ENCODE measurements at regions not wholly inside any gene's neighbourhood (a gene's known extent, or its start where the extent isn't known, plus 50 kb on each side); places are given as distances from the start of the nearest gene placed in this dataset.

DNA sequence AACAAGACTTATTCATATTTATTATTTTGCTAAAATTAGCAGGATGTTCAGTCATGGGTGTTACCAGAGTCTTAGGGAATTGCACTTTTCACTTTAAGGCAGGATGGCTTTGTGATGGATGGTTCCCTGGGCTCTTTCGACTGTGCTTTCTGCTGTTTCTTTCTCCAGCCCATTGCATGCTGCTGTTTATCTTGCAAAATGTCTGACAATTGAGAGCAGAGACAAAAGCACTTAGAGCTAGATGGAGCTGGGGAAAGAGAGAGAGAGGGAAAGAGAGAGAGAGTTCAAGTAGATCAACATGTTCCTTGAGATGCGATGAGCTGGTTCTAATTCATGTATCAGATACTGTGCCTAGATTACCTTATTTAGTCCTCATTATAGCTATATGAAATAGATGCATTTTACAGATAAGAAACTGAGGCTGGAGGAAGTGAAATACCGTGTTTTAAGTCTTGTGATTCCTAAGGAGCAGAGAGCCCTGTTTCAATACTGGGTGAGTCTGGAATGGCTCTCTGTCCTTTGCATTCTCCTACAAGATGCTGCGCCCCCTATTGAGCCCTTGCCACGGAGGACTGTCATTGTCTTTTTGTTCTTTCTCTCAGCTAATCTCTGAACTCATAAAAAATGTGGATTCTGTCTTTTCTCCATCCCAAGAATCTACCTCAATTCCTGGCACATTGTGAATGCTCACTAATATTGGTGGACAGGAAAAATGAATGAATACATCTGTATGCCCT is 227.9 kb downstream of the ALG10B start:
- H3K79me2 ChIP-seq (ENCODE audit: insufficient read depth, low read length): no peaks in the 10 kb centered on the region
- no peaks in the 10 kb centered on the region for H3F3A ChIP-seq (ENCODE audit: insufficient read depth, low read length)
- H4K20me1 ChIP-seq (ENCODE audit: insufficient read depth, low read length): no peaks in the 10 kb centered on the region
- TF ChIP-seq, protein P1, sequence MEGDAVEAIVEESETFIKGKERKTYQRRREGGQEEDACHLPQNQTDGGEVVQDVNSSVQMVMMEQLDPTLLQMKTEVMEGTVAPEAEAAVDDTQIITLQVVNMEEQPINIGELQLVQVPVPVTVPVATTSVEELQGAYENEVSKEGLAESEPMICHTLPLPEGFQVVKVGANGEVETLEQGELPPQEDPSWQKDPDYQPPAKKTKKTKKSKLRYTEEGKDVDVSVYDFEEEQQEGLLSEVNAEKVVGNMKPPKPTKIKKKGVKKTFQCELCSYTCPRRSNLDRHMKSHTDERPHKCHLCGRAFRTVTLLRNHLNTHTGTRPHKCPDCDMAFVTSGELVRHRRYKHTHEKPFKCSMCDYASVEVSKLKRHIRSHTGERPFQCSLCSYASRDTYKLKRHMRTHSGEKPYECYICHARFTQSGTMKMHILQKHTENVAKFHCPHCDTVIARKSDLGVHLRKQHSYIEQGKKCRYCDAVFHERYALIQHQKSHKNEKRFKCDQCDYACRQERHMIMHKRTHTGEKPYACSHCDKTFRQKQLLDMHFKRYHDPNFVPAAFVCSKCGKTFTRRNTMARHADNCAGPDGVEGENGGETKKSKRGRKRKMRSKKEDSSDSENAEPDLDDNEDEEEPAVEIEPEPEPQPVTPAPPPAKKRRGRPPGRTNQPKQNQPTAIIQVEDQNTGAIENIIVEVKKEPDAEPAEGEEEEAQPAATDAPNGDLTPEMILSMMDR (IDR thresholded peaks at IDR 0.05; ENCODE audit: low read length): peak; percentile 29; the same call in 1 of the 2 replicates
- no peak for TF ChIP-seq EZH2 (IDR thresholded peaks at IDR 0.05; ENCODE audit: borderline replicate concordance, low read length)
- H3K4me2 ChIP-seq (ENCODE audit: low read length): no peak overlapping the region
- no peak overlapping the region for H2AFZ ChIP-seq (ENCODE audit: low read length)
- no peaks in the 10 kb centered on the region for H3K9me3 ChIP-seq (ENCODE audit: low read length)
- no peaks in the 10 kb centered on the region for H3K27me3 ChIP-seq (ENCODE audit: insufficient read depth, low read length)
- no peak overlapping the region for H3K27ac ChIP-seq (ENCODE audit: low read depth, low read length, poor library complexity, severe bottlenecking)
- H3K9ac ChIP-seq (ENCODE audit: low read length): no peak overlapping the region
- no peaks in the 10 kb centered on the region for H3K9me2 ChIP-seq (ENCODE audit: low read depth, low read length)
- no peak overlapping the region for H3K4me3 ChIP-seq (ENCODE audit: low read depth, low read length, poor library complexity, severe bottlenecking)
- H3K4me1 ChIP-seq (ENCODE audit: insufficient read depth, low read length, severe bottlenecking): no peaks in the 10 kb centered on the region
- H3K36me3 ChIP-seq (ENCODE audit: insufficient read depth, low read length): no peaks in the 10 kb centered on the region

DNA sequence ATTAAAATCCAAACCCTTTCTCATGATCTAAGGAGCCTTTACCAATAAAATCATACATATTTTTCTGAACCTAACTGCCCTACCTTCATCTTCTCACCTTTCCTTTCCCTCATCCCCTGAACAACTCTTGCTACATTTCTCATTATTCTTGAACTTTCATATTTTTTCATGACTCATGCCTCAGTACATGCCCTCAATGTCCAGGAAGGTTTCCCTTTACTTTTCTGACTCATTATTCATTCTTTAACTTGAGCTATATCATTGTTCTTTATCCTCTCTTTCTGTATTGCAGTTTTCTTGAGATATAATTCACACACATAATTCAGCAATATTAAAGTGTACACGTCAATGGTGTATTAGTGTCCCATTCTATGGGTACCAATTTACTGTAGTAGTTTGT is 231.0 kb downstream of the ALG10B start:
- Histone ChIP-seq H3K27ac (ENCODE audit: low read depth, low read length, poor library complexity, severe bottlenecking) (no peak overlapping the region), H4K20me1 (ENCODE audit: insufficient read depth, low read length) (no peaks in the 10 kb centered on the region), H3K9me3 (ENCODE audit: low read length) (no peaks in the 10 kb centered on the region), H3F3A (ENCODE audit: insufficient read depth, low read length) (no peaks in the 10 kb centered on the region), H3K4me2 (ENCODE audit: low read length) (no peak overlapping the region), H3K9me2 (ENCODE audit: low read depth, low read length) (no peaks in the 10 kb centered on the region), H2AFZ (ENCODE audit: low read length) (no peak overlapping the region), H3K79me2 (ENCODE audit: insufficient read depth, low read length) (no peaks in the 10 kb centered on the region), H3K27me3 (ENCODE audit: insufficient read depth, low read length) (no peaks in the 10 kb centered on the region), H3K4me1 (ENCODE audit: insufficient read depth, low read length, severe bottlenecking) (no peaks in the 10 kb centered on the region), H3K9ac (ENCODE audit: low read length) (no peak overlapping the region), H3K4me3 (ENCODE audit: low read depth, low read length, poor library complexity, severe bottlenecking) (no peak overlapping the region), H3K36me3 (ENCODE audit: insufficient read depth, low read length) (no peaks in the 10 kb centered on the region)
- no peak for TF ChIP-seq EZH2 (IDR thresholded peaks at IDR 0.05; ENCODE audit: borderline replicate concordance, low read length)
- TF ChIP-seq, protein P1 (IDR thresholded peaks at IDR 0.05; ENCODE audit: low read length): no peak

DNA sequence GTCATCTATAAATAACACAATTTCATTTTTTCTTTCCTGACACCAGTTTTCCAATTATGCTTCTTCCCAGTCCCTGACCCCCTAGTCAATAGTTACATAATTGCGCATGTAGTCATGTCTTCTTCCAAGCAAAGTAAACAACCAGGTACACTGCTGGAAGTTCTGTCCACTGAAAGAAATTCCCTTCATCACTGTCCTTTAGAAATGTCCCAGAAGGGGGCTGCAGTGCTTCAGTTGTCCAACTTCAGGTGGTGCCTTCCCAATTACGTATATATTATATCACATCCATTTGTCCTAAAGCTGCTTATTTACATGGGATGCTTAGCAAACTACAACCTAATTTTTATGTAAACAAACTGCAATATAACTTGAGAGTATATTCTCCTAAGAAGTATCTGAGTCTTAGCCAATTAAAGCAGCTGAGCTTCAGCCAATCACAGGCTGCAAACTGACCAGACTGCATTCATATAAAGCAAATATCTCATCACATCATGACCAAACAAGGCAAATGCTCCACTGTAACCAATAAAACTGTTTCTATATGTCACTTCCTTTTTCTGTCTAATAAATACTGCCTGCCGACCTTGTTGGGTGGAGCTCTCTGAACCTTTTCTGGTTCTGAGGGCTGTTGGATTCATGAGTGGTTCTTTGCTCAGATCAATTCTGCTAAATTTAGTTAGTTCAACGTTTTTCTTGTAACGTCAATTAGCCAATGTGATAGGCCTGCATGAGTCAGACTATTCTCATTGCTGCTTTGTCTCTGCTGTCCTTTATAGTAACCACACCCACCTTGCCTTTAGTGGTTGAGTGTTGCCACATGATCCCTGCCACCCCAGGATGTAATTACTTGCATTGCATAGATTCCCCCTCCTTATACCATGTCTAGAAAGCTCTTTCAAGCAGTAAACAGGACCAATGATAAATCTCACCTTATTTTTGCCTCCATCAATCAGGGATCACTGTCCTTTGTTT is 239.3 kb downstream of the ALG10B start:
- no peak overlapping the region for H3K9ac ChIP-seq (ENCODE audit: low read length)
- H3K9me3 ChIP-seq (ENCODE audit: low read length): no peaks in the 10 kb centered on the region
- no peaks in the 10 kb centered on the region for H3F3A ChIP-seq (ENCODE audit: insufficient read depth, low read length)
- no peaks in the 10 kb centered on the region for H3K9me2 ChIP-seq (ENCODE audit: low read depth, low read length)
- no peak overlapping the region for H2AFZ ChIP-seq (ENCODE audit: low read length)
- no peaks in the 10 kb centered on the region for H3K79me2 ChIP-seq (ENCODE audit: insufficient read depth, low read length)
- no peak overlapping the region for H3K4me2 ChIP-seq (ENCODE audit: low read length)
- TF ChIP-seq, protein P1 (IDR thresholded peaks at IDR 0.05; ENCODE audit: low read length): no peak
- TF ChIP-seq EZH2 (IDR thresholded peaks at IDR 0.05; ENCODE audit: borderline replicate concordance, low read length): no peak
- H3K4me1 ChIP-seq (ENCODE audit: insufficient read depth, low read length, severe bottlenecking): no peaks in the 10 kb centered on the region
- no peaks in the 10 kb centered on the region for H4K20me1 ChIP-seq (ENCODE audit: insufficient read depth, low read length)
- no peaks in the 10 kb centered on the region for H3K36me3 ChIP-seq (ENCODE audit: insufficient read depth, low read length)
- no peak overlapping the region for H3K27ac ChIP-seq (ENCODE audit: low read depth, low read length, poor library complexity, severe bottlenecking)
- H3K27me3 ChIP-seq (ENCODE audit: insufficient read depth, low read length): no peaks in the 10 kb centered on the region
- no peak overlapping the region for H3K4me3 ChIP-seq (ENCODE audit: low read depth, low read length, poor library complexity, severe bottlenecking)

All from OCI-LY1 (cell line).